Body of pancreas (tissue), 4 donors: ENCODE measurements at regions not wholly inside any gene's neighbourhood (a gene's known extent, or its start where the extent isn't known, plus 50 kb on each side); places are given as distances from the start of the nearest gene placed in this dataset.

Experiments
- ATAC-seq: fragments of 150-250 bp; one replicate; pipeline ENCODE4 v1.9.1; 2016
- DNase-seq, 4 donors: peaks; one replicate each; pipeline ENCODE4 v3.0.0-alpha.2; 2019
- H3K27ac ChIP-seq, 4 donors: fragments of 200-600 bp; sonication (generic); 1 replicate in 3 of 4; 2 replicates in 1 of 4; pipeline versions ENCODE4 v1.5.1 to v1.6.1; 2016 to 2019; ENCODE audit warnings: mild to moderate bottlenecking in 1 of 4, mixed read lengths in 1 of 4, moderate library complexity in 1 of 4
- H3K27me3 ChIP-seq, 2 donors: fragments of 200-600 bp; sonication (generic); one replicate each; pipeline ENCODE4 v1.6.0; 2016; ENCODE audit warnings: mild to moderate bottlenecking in 1 of 2
- H3K36me3 ChIP-seq, 2 donors: fragments of 200-600 bp; sonication (generic); replicated peaks in 1 of 2; 2 replicates each; pipeline ENCODE4 v1.5.1; 2016; ENCODE audit warnings: low read depth in 2 of 2; ENCODE audit not compliant: insufficient read depth in 1 of 2
- H3K4me1 ChIP-seq: fragments of 200-600 bp; sonication (generic); one replicate; pipeline ENCODE4 v1.6.0; 2016
- H3K4me3 ChIP-seq, 2 donors: fragments of 200-600 bp; sonication (generic); 1 replicate in 1 of 2; 2 replicates in 1 of 2; pipeline ENCODE4 v1.5.1; 2016 to 2019
- H3K9me3 ChIP-seq, 3 donors: fragments of 200-600 bp; sonication (generic); 1 replicate in 2 of 3; 2 replicates in 1 of 3; pipeline ENCODE4 v1.5.1; 2016
- POLR2A ChIP-seq, 3 donors: fragments of 450-650 bp; IDR thresholded peaks; one replicate each; pipeline ENCODE4 v1.6.1; 2016; ENCODE audit warnings: antibody characterized with exemption in 3 of 3, mild to moderate bottlenecking in 2 of 3
- WGBS, 2 donors: methylation state at CpG; one replicate each; pipeline ENCODE4 v1.1.5; 2017; 5-methylcytosine and 5-hydroxymethylcytosine counted together
- intact Hi-C: fragments of 100-400 bp; cut with DNase I; formaldehyde crosslinking; loops from one replicate; pipeline ENCODE4 v1.15.1; 2023
- TF ChIP-seq, protein P1 (sequence below), 7 experiments: fragments of 450-650 bp in 4 of 7; fragments of 200-600 bp in 3 of 7; sonication (generic) in 3 of 7; IDR thresholded peaks; one replicate each; pipeline ENCODE4 v1.5.1; 2016 to 2019; ENCODE audit warnings: antibody characterized with exemption in 7 of 7

DNA sequence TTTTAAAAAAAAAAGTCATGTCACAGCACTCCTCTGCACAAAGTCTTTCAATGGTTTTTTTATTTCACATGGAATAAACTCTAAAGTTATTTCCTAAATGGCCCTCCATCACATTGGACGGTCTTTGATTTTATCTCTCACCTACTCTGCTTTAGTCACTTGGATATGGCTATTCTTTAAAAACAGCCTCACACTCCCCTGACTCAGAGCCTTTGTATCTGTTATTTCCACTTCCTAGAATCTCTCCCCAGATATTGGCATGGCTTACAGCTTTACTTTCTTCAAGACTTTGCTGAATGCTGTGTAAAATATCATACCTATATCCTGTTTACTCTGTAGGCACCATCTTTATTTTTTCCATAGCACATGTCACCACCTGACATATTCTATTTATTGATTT, 194.7 kb upstream of the MCHR2 start:
- intact Hi-C loops: no loop called here
- no peak overlapping the region for H3K27ac ChIP-seq
- no peak for TF ChIP-seq POLR2A (IDR thresholded peaks at IDR 0.05)
- TF ChIP-seq, protein P1, sequence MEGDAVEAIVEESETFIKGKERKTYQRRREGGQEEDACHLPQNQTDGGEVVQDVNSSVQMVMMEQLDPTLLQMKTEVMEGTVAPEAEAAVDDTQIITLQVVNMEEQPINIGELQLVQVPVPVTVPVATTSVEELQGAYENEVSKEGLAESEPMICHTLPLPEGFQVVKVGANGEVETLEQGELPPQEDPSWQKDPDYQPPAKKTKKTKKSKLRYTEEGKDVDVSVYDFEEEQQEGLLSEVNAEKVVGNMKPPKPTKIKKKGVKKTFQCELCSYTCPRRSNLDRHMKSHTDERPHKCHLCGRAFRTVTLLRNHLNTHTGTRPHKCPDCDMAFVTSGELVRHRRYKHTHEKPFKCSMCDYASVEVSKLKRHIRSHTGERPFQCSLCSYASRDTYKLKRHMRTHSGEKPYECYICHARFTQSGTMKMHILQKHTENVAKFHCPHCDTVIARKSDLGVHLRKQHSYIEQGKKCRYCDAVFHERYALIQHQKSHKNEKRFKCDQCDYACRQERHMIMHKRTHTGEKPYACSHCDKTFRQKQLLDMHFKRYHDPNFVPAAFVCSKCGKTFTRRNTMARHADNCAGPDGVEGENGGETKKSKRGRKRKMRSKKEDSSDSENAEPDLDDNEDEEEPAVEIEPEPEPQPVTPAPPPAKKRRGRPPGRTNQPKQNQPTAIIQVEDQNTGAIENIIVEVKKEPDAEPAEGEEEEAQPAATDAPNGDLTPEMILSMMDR (IDR thresholded peaks at IDR 0.05): no peak
- H3K9me3 ChIP-seq: no peaks in the 10 kb centered on the region
- H3K36me3 ChIP-seq: no peaks in the 10 kb centered on the region
- WGBS, 2 donors: 62 to 74% methylated on average over 1 of the region's 1 CpG
- DNase-seq (no peak), ATAC-seq (no peak)
- H3K27me3 ChIP-seq: no peaks in the 10 kb centered on the region
- no peaks in the 10 kb centered on the region for H3K4me1 ChIP-seq
- no peak overlapping the region for H3K4me3 ChIP-seq

DNA sequence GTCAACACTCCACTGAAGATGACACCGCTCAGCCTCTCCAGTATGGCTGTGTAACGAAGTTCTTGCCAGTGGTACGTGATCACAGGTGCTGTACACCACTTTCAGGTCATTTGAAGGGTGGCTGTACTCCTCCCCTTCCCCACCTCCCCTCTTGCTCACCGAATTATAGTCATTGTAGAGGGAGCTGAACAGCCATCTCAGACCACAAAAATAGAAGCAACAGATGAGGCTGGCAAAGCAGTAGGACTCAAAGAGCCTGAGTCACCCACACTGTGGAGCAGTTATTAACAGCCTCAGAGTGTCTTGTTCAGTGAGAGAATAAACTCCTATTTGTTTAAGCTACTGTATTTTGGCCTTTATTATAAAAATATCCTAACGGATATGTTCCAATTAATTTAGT, 192.5 kb upstream of the MCHR2 start:
- 73 to 77% methylated on average over 5 of the region's 5 CpGs for WGBS, 2 donors
- ATAC-seq (no peak), DNase-seq (no peak)
- intact Hi-C loops: no loop called here
- Histone ChIP-seq H3K27me3 (no peaks in the 10 kb centered on the region), H3K36me3 (no peaks in the 10 kb centered on the region), H3K4me1 (no peaks in the 10 kb centered on the region), H3K27ac (no peak overlapping the region), H3K4me3 (no peak overlapping the region), H3K9me3 (no peaks in the 10 kb centered on the region)
- TF ChIP-seq POLR2A (IDR thresholded peaks at IDR 0.05): no peak
- TF ChIP-seq, protein P1 (IDR thresholded peaks at IDR 0.05): no peak

DNA sequence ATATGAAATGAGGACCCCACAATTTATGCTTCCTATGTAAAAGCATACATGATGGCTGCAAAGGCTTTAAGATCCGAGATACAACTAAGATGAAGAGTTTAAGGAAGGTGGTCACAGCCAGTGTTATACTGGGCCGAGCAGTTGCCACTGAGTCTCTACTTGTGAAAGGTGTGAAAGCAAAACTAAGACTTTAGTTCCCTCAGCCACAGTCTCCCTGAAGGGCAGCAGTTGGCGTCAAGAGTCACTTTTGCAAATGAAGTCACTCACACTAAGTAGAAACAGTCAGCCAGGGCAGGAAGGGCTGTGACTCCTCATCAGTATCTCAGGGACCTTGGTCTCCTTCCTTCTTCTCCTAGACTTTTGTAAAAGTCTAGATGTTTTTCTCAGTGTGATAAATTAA, 191.6 kb upstream of the MCHR2 start:
- Histone ChIP-seq H3K4me1 (no peaks in the 10 kb centered on the region), H3K27me3 (no peaks in the 10 kb centered on the region), H3K9me3 (no peaks in the 10 kb centered on the region), H3K27ac (no peak overlapping the region), H3K36me3 (no peaks in the 10 kb centered on the region), H3K4me3 (no peak overlapping the region)
- 40 to 64% methylated on average over 3 of the region's 3 CpGs for WGBS, 2 donors
- intact Hi-C loops: no loop called here
- ATAC-seq (no peak), DNase-seq (no peak)
- TF ChIP-seq, protein P1 (IDR thresholded peaks at IDR 0.05): no peak
- TF ChIP-seq POLR2A (IDR thresholded peaks at IDR 0.05): no peak

DNA sequence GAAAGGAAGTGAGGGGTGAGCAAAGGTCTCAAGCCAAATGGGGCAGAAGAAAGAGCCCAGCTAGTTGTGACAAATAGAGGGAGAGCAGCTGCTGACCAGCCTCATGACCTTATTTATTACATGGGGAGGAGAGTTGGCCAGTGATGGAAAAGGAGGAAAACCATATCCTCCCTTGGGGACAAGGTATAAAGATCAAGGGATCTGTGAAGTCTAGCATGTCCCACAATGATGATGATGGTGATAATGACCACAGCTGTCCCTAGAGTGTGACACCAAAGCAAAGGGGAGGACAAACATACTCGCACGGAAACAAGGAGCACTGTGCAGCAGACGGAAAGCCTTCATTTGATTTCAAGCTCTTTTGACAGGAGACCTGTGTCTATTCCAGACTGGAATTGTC, 190.4 kb upstream of the MCHR2 start:
- ATAC-seq (no peak), DNase-seq (no peak)
- H3K36me3 ChIP-seq: no peaks in the 10 kb centered on the region
- WGBS, 2 donors: 84 to 87% methylated on average over 3 of the region's 3 CpGs
- H3K27me3 ChIP-seq: no peaks in the 10 kb centered on the region
- TF ChIP-seq POLR2A (IDR thresholded peaks at IDR 0.05): no peak
- TF ChIP-seq, protein P1 (IDR thresholded peaks at IDR 0.05): no peak
- no peaks in the 10 kb centered on the region for H3K9me3 ChIP-seq
- intact Hi-C loops: no loop called here
- no peak overlapping the region for H3K4me3 ChIP-seq
- H3K27ac ChIP-seq: no peak overlapping the region
- no peaks in the 10 kb centered on the region for H3K4me1 ChIP-seq

DNA sequence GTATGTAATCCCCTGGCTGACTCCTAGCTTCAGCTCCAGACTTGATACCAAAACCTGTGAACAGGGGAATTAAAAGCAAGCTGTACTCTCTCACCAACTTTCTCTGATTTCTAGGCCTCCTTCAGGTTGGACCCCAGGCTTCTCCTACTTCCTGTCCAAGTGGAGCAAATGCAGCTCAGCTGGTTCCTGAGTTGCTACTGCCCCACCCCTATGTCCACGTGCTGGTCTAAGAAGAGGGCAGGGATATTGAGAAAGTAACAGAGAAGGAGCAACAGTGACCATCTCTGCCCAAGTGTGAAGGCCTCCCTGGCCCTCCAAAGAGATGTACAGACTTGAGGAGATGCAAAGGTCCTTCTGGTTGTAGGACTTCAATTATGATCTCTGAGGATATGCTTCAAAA, 188.3 kb upstream of the MCHR2 start:
- Histone ChIP-seq H3K4me3 (no peak overlapping the region), H3K27me3 (no peaks in the 10 kb centered on the region), H3K9me3 (no peaks in the 10 kb centered on the region), H3K4me1 (no peaks in the 10 kb centered on the region), H3K27ac (no peak overlapping the region), H3K36me3 (no peaks in the 10 kb centered on the region)
- no peak for ATAC-seq
- TF ChIP-seq, protein P1 (IDR thresholded peaks at IDR 0.05): no peak
- no peak for TF ChIP-seq POLR2A (IDR thresholded peaks at IDR 0.05)
- intact Hi-C loops: no loop called here
- 52 to 53% methylated on average over 1 of the region's 1 CpG for WGBS, 2 donors
- DNase-seq: no peak
